Lower leg skin (tissue), 4 donors: ENCODE measurements at regions not wholly inside any gene's neighbourhood (a gene's known extent, or its start where the extent isn't known, plus 50 kb on each side); places are given as distances from the start of the nearest gene placed in this dataset.

Experiments used
- DNase-seq, 2 donors: peaks; one replicate each; pipeline ENCODE4 v3.0.0-alpha.2; 2019; ENCODE audit warnings: low spot score in 2 of 2
- H3K4me3 ChIP-seq: fragments of 200-600 bp; sonication (generic); 2 replicates; pipeline ENCODE4 v1.5.1; 2017; ENCODE audit warnings: mild to moderate bottlenecking, low read depth; ENCODE audit not compliant: poor library complexity, severe bottlenecking
- POLR2A ChIP-seq, 2 donors: fragments of 450-650 bp; IDR thresholded peaks; one replicate each; pipeline ENCODE4 v1.6.1; 2016 to 2017; ENCODE audit warnings: antibody characterized with exemption in 2 of 2, mild to moderate bottlenecking in 1 of 2, moderate library complexity in 1 of 2
- WGBS, 2 donors: methylation state at CpG; one replicate each; pipeline ENCODE4 v1.1.5; 2018; 5-methylcytosine and 5-hydroxymethylcytosine counted together
- intact Hi-C: fragments of 100-400 bp; cut with DNase I; formaldehyde crosslinking; loops from one replicate; pipeline ENCODE4 v1.15.0; 2023; ENCODE audit warnings: low total_unique reads
- TF ChIP-seq, protein P1 (sequence below), 3 donors: fragments of 450-650 bp; IDR thresholded peaks; one replicate each; pipeline ENCODE4 v1.5.1; 2016; ENCODE audit warnings: antibody characterized with exemption in 3 of 3, mild to moderate bottlenecking in 3 of 3, moderate library complexity in 2 of 3

- no peak overlapping the region for H3K4me3 ChIP-seq
- TF ChIP-seq, protein P1, sequence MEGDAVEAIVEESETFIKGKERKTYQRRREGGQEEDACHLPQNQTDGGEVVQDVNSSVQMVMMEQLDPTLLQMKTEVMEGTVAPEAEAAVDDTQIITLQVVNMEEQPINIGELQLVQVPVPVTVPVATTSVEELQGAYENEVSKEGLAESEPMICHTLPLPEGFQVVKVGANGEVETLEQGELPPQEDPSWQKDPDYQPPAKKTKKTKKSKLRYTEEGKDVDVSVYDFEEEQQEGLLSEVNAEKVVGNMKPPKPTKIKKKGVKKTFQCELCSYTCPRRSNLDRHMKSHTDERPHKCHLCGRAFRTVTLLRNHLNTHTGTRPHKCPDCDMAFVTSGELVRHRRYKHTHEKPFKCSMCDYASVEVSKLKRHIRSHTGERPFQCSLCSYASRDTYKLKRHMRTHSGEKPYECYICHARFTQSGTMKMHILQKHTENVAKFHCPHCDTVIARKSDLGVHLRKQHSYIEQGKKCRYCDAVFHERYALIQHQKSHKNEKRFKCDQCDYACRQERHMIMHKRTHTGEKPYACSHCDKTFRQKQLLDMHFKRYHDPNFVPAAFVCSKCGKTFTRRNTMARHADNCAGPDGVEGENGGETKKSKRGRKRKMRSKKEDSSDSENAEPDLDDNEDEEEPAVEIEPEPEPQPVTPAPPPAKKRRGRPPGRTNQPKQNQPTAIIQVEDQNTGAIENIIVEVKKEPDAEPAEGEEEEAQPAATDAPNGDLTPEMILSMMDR (IDR thresholded peaks at IDR 0.05) = no peak
- no peak for TF ChIP-seq POLR2A (IDR thresholded peaks at IDR 0.05)
- DNase-seq = peak in 1 of 2 donors; percentile 28
- intact Hi-C loops = no loop called here
- 56 to 68% methylated on average over 10 of the region's 10 CpGs for WGBS, 2 donors
Measured at GRCh38 chr10:130941886-130942285, 369.6 kb downstream of the TCERG1L start.

DNA sequence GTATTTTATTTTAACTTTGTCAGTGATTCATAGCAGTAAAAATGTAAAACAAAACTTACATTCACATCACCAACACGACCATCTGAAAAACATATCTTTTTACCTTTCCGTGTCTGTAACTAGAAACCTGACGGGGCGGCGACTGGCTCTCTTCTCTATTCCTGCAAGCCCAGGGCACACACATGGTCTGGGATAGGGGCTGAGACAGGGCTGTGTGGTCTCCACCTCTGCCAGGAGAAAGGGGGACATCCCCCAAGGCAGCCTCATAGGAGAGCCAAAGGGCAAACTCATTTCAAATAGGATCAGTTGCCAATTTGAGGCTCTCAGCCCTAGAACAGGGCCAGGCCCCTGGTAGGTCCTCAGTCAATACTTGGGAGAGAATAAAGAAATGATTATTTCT, 359.4 kb downstream of the TCERG1L start:
- TF ChIP-seq POLR2A (IDR thresholded peaks at IDR 0.05) = no peak
- TF ChIP-seq, protein P1 (IDR thresholded peaks at IDR 0.05) = no peak
- peak in 1 of 2 donors; percentile 54 for DNase-seq
- no peak overlapping the region for H3K4me3 ChIP-seq
- intact Hi-C loops = no loop called here
- 84 to 91% methylated on average over 5 of the region's 5 CpGs for whole genome bisulfite sequencing, 2 donors

DNA sequence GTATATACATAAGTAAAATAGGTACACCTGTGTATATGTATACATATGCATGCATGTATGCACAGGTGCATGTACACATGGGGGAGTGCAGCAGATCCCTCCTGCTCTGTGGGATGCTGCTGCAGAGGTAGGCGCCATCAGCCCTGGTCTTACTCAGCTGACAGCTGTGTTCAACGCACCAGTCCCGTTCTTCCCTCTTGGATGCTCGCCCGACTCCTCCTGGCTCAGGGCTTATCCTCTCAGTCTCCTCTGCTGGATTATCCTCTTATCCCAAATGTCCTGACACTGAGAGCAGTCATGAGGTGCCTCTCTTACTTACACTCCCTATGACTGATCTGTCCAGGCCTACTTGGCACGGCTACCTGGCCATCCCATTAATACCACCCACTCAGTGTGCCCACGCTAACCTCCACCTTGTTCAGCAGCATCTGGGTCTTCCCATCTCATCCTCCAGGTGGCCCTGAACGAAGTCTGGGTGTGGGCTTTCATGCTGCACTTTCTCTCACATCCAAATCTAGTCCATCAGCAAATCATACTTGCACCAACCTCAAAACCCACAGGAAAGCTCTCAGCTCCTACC, 357.1 kb downstream of the TCERG1L start:
- intact Hi-C loops = no loop called here
- peak in 1 of 2 donors; percentile 62 for DNase-seq
- no peak overlapping the region for H3K4me3 ChIP-seq
- TF ChIP-seq, protein P1 (IDR thresholded peaks at IDR 0.05) = no peak
- no peak for TF ChIP-seq POLR2A (IDR thresholded peaks at IDR 0.05)
- 61 to 64% methylated on average over 8 of the region's 8 CpGs for WGBS, 2 donors

DNA sequence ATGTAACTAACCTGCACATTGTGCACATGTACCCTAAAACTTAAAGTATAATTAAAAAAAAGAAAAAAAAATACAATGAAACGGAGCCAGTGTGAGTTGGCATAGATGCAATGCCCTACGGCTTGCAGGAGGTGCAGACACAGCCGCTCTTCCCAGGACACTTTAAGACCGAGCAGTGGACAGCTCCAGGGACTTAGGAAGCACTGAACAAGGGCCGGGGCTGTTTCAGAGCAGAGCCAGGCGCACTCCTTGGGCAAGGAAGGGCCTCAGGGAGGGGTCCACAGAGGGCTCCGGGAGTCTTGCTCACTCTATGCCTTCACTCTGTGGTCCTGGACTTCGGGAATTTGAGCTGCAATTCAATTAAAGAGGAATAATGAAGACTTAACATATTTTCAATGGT, 355.3 kb downstream of the TCERG1L start:
- DNase-seq = no peak
- WGBS, 2 donors = 77% methylated on average over 8 of the region's 8 CpGs
- no peak overlapping the region for H3K4me3 ChIP-seq
- no peak for TF ChIP-seq POLR2A (IDR thresholded peaks at IDR 0.05)
- TF ChIP-seq, protein P1 (IDR thresholded peaks at IDR 0.05) = no peak
- intact Hi-C loops = no loop called here

DNA sequence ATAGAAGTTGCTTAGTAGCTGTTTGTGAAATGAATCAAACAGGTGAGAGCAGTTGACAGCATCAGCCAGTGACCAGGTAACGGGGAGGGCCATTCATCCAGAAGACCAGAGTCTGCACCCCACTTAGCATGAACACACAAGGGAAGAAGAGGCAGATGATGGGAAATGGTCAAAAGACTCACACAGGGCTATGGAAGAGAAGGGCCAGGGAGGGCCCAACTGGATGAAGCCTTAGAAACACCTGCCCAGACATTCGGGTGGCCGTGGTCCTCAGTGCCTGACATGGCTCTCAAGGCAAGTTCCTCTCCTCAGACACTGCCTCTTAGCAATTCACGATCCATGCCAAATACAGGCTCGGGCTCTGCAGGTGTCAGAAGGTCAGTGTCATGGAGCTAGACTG, 354.1 kb downstream of the TCERG1L start:
- no peak for TF ChIP-seq POLR2A (IDR thresholded peaks at IDR 0.05)
- TF ChIP-seq, protein P1 (IDR thresholded peaks at IDR 0.05) = no peak
- peak in 1 of 2 donors; percentile 62 for DNase-seq
- intact Hi-C loops = no loop called here
- WGBS, 2 donors = 65 to 89% methylated on average over 5 of the region's 5 CpGs
- H3K4me3 ChIP-seq = no peak overlapping the region

GRCh38 chr10:130958003-130958402, 353.5 kb downstream of the TCERG1L start:
- WGBS, 2 donors = 78 to 79% methylated on average over 6 of the region's 6 CpGs
- intact Hi-C loops = no loop called here
- no peak for DNase-seq
- TF ChIP-seq, protein P1 (IDR thresholded peaks at IDR 0.05) = no peak
- TF ChIP-seq POLR2A (IDR thresholded peaks at IDR 0.05) = no peak
- H3K4me3 ChIP-seq = no peak overlapping the region
